DOHH2 (cell line): ENCODE measurements at regions not wholly inside any gene's neighbourhood (a gene's known extent, or its start where the extent isn't known, plus 50 kb on each side); places are given as distances from the start of the nearest gene placed in this dataset.

Experiments used
- EZH2phosphoT487 ChIP-seq: fragments of 200-600 bp; sonication (generic); IDR thresholded peaks from 2 replicates; pipeline ENCODE4 v1.6.1; 2017; ENCODE audit warnings: borderline replicate concordance, mild to moderate bottlenecking, antibody characterized with exemption, low read length, moderate library complexity, mixed read lengths
- TF ChIP-seq, protein P1 (sequence below): fragments of 200-600 bp; sonication (generic); IDR thresholded peaks from one replicate; pipeline ENCODE4 v1.5.1; 2014; ENCODE audit warnings: antibody characterized with exemption, mild to moderate bottlenecking, low read depth, low read length; ENCODE audit not compliant: poor library complexity, severe bottlenecking

DNA sequence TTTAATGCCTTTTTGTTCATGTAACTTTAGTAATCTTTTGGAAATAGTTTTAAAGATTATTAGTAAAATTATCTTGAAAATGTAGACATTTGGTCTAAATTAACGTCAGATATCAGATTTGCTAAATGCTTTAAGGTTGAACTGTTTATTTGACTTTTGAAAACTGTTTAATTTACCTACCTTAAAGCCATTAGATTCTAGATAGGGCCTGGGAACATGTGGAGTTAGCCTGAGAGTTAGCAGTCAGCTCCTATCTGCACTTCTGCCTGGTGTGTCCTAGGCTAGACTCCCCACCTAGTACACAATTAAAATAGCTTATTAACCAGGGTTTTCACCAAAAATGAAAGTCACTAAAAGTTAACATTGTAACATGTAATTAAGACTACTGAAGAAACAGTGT is 53.7 kb upstream of the CFAP20DC start:
- TF ChIP-seq, protein P1, sequence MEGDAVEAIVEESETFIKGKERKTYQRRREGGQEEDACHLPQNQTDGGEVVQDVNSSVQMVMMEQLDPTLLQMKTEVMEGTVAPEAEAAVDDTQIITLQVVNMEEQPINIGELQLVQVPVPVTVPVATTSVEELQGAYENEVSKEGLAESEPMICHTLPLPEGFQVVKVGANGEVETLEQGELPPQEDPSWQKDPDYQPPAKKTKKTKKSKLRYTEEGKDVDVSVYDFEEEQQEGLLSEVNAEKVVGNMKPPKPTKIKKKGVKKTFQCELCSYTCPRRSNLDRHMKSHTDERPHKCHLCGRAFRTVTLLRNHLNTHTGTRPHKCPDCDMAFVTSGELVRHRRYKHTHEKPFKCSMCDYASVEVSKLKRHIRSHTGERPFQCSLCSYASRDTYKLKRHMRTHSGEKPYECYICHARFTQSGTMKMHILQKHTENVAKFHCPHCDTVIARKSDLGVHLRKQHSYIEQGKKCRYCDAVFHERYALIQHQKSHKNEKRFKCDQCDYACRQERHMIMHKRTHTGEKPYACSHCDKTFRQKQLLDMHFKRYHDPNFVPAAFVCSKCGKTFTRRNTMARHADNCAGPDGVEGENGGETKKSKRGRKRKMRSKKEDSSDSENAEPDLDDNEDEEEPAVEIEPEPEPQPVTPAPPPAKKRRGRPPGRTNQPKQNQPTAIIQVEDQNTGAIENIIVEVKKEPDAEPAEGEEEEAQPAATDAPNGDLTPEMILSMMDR, result no peak
- no peak for TF ChIP-seq EZH2phosphoT487
